NB4 (cell line): ENCODE measurements at regions not wholly inside any gene's neighbourhood (a gene's known extent, or its start where the extent isn't known, plus 50 kb on each side); places are given as distances from the start of the nearest gene placed in this dataset.

Experiments used
- CTCF ChIP-seq: IDR thresholded peaks from one replicate; pipeline ENCODE4 v1.5.1; 2012; ENCODE audit warnings: low read depth, low read length
- MAX ChIP-seq: IDR thresholded peaks from 2 replicates; pipeline ENCODE4 v1.6.1; 2011; ENCODE audit warnings: low read depth, low read length
- POLR2A ChIP-seq: IDR thresholded peaks from 2 replicates; pipeline ENCODE4 v1.6.1; 2011; ENCODE audit warnings: mild to moderate bottlenecking; ENCODE audit not compliant: insufficient read length; ENCODE audit errors: extremely low read depth

GRCh38 chr12:11497995-11498394, 102.6 kb upstream of the PRB2 start:
- TF ChIP-seq POLR2A (no peak), MAX (no peak), CTCF (no peak)
